ENCODE measurements at regions not wholly inside any gene's neighbourhood (a gene's known extent, or its start where the extent isn't known, plus 50 kb on each side); places are given as distances from the start of the nearest gene placed in this dataset.

DNA sequence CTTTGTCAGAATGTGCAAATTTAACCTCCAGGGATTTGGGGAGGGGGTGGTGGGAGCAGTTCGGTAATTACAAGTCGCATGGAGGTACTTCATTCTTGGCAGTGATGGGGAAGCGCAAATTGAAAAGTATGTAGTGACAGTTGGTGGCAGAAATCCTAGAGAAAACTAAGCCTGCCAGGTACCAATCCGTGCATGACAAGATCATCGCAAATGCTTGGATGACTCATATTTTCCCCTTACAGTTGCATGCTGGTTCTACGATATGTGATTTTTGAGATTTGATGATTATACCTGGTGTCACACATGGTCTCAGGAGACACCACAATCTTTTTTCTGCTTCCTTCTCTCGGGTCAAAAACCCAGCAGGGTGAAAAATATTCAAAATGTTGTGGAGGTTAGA, 479.7 kb upstream of the ID2 start:
- DNase-seq (ENCODE audit: low spot score): no peak
- no peaks in the 10 kb centered on the region for H3K36me3 Mint-ChIP-seq (ENCODE audit: low read depth)
- H3K4me3 Mint-ChIP-seq: no peak overlapping the region
- peaks cover 44% of the 10 kb centered on the region for H3K9me3 Mint-ChIP-seq
- peaks cover 14% of the 10 kb centered on the region for H3K4me1 Mint-ChIP-seq (ENCODE audit: low read depth)
- peak overlapping the region; percentile 61 for H3K27ac Mint-ChIP-seq
- peaks cover 7% of the 10 kb centered on the region for H3K27me3 Mint-ChIP-seq (ENCODE audit: insufficient read depth)
- intact Hi-C loops (cut with micrococcal nuclease): no loop called here

DNA sequence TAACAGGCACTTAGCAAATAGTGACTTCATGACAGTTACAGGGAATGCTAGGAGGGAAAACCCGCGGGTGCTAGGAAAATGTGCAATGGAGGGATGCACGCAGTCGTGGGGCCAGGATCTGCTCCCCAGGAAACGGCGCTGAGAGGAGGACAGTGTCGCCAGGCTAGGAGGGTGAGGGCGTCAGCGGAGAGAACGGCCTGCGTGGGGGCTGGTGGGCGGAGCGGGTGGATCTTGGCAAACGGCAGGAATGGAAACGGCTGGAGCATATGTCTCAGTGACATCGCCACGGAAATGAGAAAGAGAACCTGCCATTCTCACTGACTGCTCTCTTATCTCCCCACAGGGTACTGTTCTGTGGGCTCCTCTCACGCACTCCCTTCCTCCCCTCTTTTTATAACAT, 478.5 kb upstream of the ID2 start:
- H3K27ac Mint-ChIP-seq: no peak overlapping the region
- H3K27me3 Mint-ChIP-seq (ENCODE audit: insufficient read depth): peaks cover 5% of the 10 kb centered on the region
- no peak for DNase-seq (ENCODE audit: low spot score)
- peaks cover 1% of the 10 kb centered on the region for H3K36me3 Mint-ChIP-seq (ENCODE audit: low read depth)
- peaks cover 53% of the 10 kb centered on the region for H3K9me3 Mint-ChIP-seq
- peaks cover 14% of the 10 kb centered on the region for H3K4me1 Mint-ChIP-seq (ENCODE audit: low read depth)
- intact Hi-C loops (cut with micrococcal nuclease): no loop called here
- H3K4me3 Mint-ChIP-seq: no peak overlapping the region

DNA sequence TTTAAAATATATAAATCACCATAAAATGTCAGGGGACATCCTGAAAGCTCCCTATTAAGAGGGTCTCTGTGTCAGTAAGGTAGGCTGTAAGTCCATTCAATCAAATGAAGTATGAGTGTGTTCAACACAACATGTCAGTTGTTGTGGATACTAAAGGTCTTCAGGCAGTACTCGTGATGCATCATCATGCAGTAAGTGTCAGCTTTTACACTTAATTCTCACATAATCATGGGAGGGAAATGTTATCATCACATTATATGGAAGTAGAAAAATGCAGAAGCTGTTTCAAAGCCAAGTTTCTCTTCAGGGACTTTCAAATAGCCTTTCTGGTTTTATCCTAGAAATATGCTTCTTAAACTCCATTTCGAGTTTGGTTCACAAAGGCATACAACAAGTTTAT, 477.1 kb upstream of the ID2 start:
- no peak for DNase-seq (ENCODE audit: low spot score)
- no peak overlapping the region for H3K27ac Mint-ChIP-seq
- H3K4me3 Mint-ChIP-seq: no peak overlapping the region
- peaks cover 14% of the 10 kb centered on the region for H3K4me1 Mint-ChIP-seq (ENCODE audit: low read depth)
- intact Hi-C loops (cut with micrococcal nuclease): no loop called here
- peaks cover 5% of the 10 kb centered on the region for H3K27me3 Mint-ChIP-seq (ENCODE audit: insufficient read depth)
- H3K9me3 Mint-ChIP-seq: peaks cover 55% of the 10 kb centered on the region
- H3K36me3 Mint-ChIP-seq (ENCODE audit: low read depth): peaks cover 1% of the 10 kb centered on the region

DNA sequence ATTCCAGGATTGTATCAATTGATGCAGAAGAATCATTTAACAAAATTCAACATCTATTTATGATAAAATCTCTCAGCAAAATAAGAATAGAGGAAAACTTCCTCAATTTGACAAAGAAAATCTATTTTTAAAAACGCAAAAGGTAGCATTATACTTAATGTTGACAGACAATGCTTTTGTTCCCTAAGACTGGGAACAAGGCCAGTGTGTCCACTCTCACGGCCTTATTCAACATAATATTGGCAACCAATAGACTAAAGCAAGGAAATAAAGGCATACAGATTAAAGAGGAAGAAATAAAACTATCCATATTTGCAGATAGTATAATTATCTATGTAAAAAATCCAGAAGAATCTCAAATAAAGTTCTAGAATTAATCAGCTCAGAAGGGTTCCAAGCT, 472.4 kb upstream of the ID2 start:
- Mint-ChIP-seq H3K4me3 (no peak overlapping the region), H3K9me3 (peaks cover 48% of the 10 kb centered on the region), H3K36me3 (ENCODE audit: low read depth) (peaks cover 9% of the 10 kb centered on the region), H3K27me3 (ENCODE audit: insufficient read depth) (peaks cover 2% of the 10 kb centered on the region), H3K27ac (no peak overlapping the region), H3K4me1 (ENCODE audit: low read depth) (no peaks in the 10 kb centered on the region)
- intact Hi-C loops (cut with micrococcal nuclease): no loop called here
- no peak for DNase-seq (ENCODE audit: low spot score)

DNA sequence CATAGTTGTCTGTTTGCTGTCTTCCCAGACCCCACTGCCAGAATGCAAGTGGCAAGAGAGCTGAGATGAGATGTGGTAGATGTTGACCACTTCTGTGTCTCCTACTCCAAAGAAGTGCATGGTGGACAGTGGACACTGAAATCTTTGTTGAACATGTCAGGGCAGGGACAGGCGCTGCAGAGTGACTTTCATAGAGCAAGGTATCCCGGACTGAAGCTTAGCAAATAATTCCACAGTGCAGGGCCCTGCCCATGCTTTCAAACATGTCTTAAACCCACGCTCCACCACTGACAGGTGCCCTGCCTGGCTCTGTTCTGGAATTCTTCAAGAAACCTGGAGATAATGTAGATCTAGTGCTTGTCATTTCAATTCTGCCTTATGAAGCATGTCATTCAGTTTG, 470.5 kb upstream of the ID2 start:
- peaks cover 6% of the 10 kb centered on the region for H3K27me3 Mint-ChIP-seq (ENCODE audit: insufficient read depth)
- H3K36me3 Mint-ChIP-seq (ENCODE audit: low read depth): peaks cover 9% of the 10 kb centered on the region
- intact Hi-C loops (cut with micrococcal nuclease): no loop called here
- DNase-seq (ENCODE audit: low spot score): no peak
- H3K4me3 Mint-ChIP-seq: no peak overlapping the region
- H3K9me3 Mint-ChIP-seq: peaks cover 44% of the 10 kb centered on the region
- no peak overlapping the region for H3K27ac Mint-ChIP-seq
- no peaks in the 10 kb centered on the region for H3K4me1 Mint-ChIP-seq (ENCODE audit: low read depth)

DNA sequence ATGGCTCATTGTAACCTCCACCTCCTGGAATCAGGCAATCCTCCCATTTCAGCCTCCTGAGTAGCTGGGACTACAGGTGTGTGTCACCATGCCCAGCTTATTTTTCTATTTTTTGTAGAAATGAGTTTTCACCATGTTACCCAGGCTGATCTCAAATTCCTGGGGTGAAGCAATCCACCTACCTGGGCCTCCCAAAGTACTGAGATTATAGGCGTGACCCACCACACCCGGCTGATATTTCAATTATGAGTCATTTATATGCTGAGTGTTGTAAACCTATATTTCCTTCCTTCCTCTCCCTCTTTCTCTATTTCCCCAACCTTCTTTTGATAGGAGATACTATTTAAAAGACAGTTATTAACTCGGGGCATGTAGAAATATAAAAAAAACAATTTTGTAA, 469.6 kb upstream of the ID2 start:
- Mint-ChIP-seq H3K27me3 (ENCODE audit: insufficient read depth) (peaks cover 6% of the 10 kb centered on the region), H3K27ac (no peak overlapping the region), H3K4me1 (ENCODE audit: low read depth) (no peaks in the 10 kb centered on the region), H3K4me3 (no peak overlapping the region), H3K9me3 (peaks cover 35% of the 10 kb centered on the region), H3K36me3 (ENCODE audit: low read depth) (peaks cover 9% of the 10 kb centered on the region)
- intact Hi-C loops (cut with micrococcal nuclease): no loop called here
- DNase-seq (ENCODE audit: low spot score): no peak

DNA sequence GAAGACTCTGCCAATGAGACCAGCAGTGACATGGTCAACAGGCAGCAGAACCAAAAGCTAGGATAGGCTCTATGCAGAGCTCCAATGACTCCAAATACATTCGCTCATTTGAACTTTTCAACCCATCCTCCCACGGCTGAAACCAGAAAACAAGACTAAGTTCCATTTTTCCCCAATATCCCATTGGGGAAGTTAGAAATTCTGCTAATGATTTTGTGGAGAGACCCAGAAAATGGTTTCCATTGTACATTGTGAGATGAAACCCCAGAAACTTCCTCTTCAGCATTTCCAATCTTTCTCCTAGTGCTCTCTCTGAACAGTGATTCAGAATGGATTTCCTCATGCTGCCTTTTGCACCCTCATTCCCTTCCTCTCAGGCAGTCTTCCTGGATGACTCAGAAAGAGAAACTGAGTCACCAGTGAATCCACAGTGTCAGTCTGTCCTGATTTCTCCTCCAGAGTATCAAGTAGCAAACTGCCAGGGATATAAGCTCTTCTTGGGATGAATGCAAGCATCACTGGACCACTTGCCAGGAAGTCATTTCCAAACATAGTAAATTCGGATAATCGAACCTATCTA, 467.7 kb upstream of the ID2 start:
- intact Hi-C loops (cut with micrococcal nuclease): no loop called here
- Mint-ChIP-seq H3K4me3 (no peak overlapping the region), H3K36me3 (ENCODE audit: low read depth) (peaks cover 10% of the 10 kb centered on the region), H3K9me3 (peaks cover 20% of the 10 kb centered on the region), H3K4me1 (ENCODE audit: low read depth) (no peaks in the 10 kb centered on the region), H3K27ac (no peak overlapping the region), H3K27me3 (ENCODE audit: insufficient read depth) (peaks cover 6% of the 10 kb centered on the region)
- no peak for DNase-seq (ENCODE audit: low spot score)

DNA sequence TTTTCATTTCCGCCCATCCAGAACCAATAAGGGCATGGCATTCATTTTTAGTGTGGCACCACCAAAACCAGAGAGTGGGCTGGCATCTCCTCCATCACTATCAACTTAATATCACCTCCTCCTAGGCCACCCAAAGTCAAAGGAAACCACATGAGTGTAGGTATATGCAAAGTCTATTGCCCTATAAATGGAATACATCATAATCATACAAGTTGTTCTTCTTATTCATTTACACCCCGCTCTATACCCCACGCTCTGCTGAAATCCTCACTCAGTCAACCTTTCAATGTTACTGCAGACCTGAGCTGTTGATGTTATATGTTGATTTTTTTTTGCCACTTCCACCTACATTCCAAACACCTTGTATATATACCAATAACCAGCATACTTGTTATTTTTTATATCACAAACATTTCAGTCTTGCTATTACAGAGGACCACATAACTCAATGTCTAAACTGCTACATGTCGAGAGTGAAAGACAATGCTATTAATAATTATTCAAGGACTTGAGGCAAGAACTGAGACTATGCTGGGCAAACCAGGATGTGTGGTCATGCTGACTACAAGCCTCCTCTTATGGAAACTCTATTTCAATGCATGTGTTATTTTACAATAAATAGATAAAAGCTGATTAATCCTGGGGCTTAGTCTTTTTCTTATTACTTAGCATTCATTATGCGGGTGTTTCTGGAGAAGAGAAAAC, 466.5 kb upstream of the ID2 start:
- no peak overlapping the region for H3K4me3 Mint-ChIP-seq
- H3K9me3 Mint-ChIP-seq: peaks cover 10% of the 10 kb centered on the region
- no peaks in the 10 kb centered on the region for H3K4me1 Mint-ChIP-seq (ENCODE audit: low read depth)
- intact Hi-C loops (cut with micrococcal nuclease): no loop called here
- H3K36me3 Mint-ChIP-seq (ENCODE audit: low read depth): peaks cover 5% of the 10 kb centered on the region
- no peak for DNase-seq (ENCODE audit: low spot score)
- H3K27ac Mint-ChIP-seq: no peak overlapping the region
- H3K27me3 Mint-ChIP-seq (ENCODE audit: insufficient read depth): peaks cover 6% of the 10 kb centered on the region

DNA sequence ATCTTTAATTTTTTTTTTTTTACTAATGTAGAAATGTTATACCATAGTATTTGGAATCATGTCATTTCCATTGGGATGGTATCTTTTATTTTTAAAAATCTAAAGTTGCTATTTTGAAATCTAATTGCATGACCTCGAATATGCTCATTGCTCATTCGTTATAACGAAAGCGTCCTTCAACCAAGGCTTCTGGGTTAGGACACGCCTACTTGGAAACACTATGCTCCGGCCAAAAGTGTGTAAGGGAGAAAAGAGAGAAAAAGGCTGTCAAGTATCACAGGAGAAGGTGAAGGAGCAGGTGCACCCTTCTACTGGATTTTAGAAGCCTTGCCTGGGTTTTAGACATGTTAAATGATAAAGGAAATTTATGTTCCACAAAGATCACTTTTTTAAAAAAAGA, 465.9 kb upstream of the ID2 start:
- no peak for DNase-seq (ENCODE audit: low spot score)
- no peaks in the 10 kb centered on the region for H3K4me1 Mint-ChIP-seq (ENCODE audit: low read depth)
- intact Hi-C loops (cut with micrococcal nuclease): no loop called here
- no peak overlapping the region for H3K27ac Mint-ChIP-seq
- peaks cover 9% of the 10 kb centered on the region for H3K27me3 Mint-ChIP-seq (ENCODE audit: insufficient read depth)
- peaks cover 5% of the 10 kb centered on the region for H3K36me3 Mint-ChIP-seq (ENCODE audit: low read depth)
- H3K4me3 Mint-ChIP-seq: no peak overlapping the region
- peaks cover 10% of the 10 kb centered on the region for H3K9me3 Mint-ChIP-seq

DNA sequence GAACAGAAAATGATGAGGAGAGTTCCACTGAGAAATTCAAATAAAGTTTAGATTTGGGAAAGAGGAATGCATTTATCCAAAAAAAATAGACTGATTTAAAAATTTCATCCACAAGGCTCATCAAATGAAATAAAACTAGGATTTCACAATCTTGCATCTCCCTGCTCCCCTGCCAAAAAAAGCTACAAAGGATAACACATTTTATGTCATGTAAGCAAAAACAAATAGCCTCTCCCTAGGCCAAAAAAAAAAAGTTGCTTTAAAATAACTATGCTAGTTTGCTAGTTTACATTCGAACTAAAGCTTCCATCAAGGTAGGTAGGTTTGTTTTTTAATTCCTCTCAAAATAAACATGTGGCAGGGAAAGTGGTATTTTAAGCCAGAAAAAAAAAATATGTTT, 465.5 kb upstream of the ID2 start:
- intact Hi-C loops (cut with micrococcal nuclease): no loop called here
- H3K4me3 Mint-ChIP-seq: no peak overlapping the region
- no peaks in the 10 kb centered on the region for H3K4me1 Mint-ChIP-seq (ENCODE audit: low read depth)
- no peak for DNase-seq (ENCODE audit: low spot score)
- H3K27me3 Mint-ChIP-seq (ENCODE audit: insufficient read depth): peaks cover 10% of the 10 kb centered on the region
- H3K27ac Mint-ChIP-seq: no peak overlapping the region
- peaks cover 9% of the 10 kb centered on the region for H3K9me3 Mint-ChIP-seq
- H3K36me3 Mint-ChIP-seq (ENCODE audit: low read depth): peaks cover 5% of the 10 kb centered on the region

DNA sequence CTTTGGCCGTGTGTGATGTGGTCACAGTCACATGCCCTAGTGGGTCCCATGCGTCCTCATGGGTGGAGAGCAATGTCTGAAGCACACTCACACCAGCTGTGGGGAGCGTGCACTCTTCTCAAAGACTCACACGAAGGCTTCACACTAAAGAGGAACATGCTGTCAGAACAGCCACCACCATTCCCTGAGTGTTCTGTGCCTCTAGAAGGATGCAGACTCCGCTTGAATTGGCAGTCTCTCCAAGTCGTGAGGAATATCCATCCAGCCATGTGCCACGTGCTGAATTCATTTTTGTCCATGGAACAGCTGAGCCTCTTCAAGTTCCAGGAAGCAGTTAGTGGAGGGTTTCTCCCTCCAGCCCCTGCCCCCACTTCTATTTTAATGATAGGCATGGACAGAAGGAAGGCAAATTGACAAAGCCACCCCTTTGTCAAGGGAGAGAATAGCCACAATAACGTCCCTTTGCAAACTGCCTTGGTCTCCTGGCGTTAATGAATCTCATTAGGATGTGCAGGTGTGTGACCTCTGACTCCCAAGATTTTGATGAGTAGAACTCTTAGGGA, 464.3 kb upstream of the ID2 start:
- intact Hi-C loops (cut with micrococcal nuclease): no loop called here
- H3K27me3 Mint-ChIP-seq (ENCODE audit: insufficient read depth): peaks cover 10% of the 10 kb centered on the region
- no peaks in the 10 kb centered on the region for H3K4me1 Mint-ChIP-seq (ENCODE audit: low read depth)
- no peaks in the 10 kb centered on the region for H3K9me3 Mint-ChIP-seq
- DNase-seq (ENCODE audit: low spot score): no peak
- H3K4me3 Mint-ChIP-seq: no peak overlapping the region
- peaks cover 2% of the 10 kb centered on the region for H3K36me3 Mint-ChIP-seq (ENCODE audit: low read depth)
- no peak overlapping the region for H3K27ac Mint-ChIP-seq

DNA sequence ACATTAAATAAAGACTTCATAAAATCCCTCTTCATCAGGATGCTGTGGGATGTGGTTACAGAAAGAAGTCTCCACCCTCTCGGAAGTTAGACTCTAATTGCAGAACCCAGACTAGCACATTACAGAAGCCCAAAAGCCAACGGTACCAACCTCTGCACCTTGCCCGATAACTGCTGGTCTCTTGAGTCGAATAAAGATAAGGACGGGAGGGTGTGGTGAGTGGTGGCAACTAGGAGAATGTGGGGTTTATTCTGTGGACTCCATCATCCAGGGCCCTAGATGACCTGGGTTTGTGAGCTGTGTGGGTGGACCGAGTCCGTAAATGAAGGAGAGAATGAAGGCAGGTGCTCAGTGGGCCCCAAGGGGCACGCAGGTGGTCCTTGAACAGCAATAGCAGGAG, 462.8 kb upstream of the ID2 start:
- intact Hi-C loops (cut with micrococcal nuclease): no loop called here
- peaks cover 12% of the 10 kb centered on the region for H3K27me3 Mint-ChIP-seq (ENCODE audit: insufficient read depth)
- H3K27ac Mint-ChIP-seq: no peak overlapping the region
- H3K4me1 Mint-ChIP-seq (ENCODE audit: low read depth): no peaks in the 10 kb centered on the region
- no peak overlapping the region for H3K4me3 Mint-ChIP-seq
- DNase-seq (ENCODE audit: low spot score): no peak
- H3K36me3 Mint-ChIP-seq (ENCODE audit: low read depth): peaks cover 4% of the 10 kb centered on the region
- H3K9me3 Mint-ChIP-seq: no peaks in the 10 kb centered on the region

DNA sequence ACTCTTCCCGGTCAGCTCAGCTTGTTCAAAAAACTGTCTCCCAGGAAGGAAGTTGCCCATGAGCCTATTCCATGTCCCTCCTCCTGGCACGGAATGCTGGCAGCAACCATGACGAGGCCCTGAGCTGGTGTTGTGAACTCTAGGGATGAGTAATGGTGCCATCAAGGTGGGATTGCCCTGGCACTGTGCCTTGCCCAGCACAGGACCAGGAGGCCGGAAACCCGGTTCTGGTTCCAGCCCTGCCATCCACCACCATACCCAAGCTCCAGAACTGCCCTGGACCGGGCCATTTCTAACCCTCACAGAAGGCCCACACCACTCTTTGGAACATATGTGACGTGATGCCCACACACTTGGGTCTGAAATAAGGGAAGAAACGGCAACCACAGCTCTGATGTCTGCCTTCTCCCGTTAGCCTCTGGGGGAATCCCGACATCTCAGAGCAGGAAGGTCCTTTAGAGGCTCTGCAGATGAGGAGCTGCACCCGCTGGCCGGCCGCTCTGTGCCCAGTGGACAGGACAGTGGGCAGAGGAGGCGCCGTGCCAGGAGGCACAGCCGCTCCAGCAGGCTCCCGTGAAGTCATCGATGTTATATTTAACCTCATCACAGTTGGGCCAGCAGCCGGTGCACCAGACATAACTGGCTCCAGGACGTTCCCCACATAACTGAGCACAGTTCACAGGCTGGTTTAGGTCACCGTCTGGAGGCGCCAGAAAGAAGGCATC, 462.1 kb upstream of the ID2 start:
- no peak for DNase-seq (ENCODE audit: low spot score)
- Mint-ChIP-seq H3K4me3 (no peak overlapping the region), H3K9me3 (no peaks in the 10 kb centered on the region), H3K27me3 (ENCODE audit: insufficient read depth) (peaks cover 12% of the 10 kb centered on the region), H3K27ac (no peak overlapping the region), H3K36me3 (ENCODE audit: low read depth) (peaks cover 4% of the 10 kb centered on the region), H3K4me1 (ENCODE audit: low read depth) (no peaks in the 10 kb centered on the region)
- intact Hi-C loops (cut with micrococcal nuclease): no loop called here

All from activated T-helper 1 cell treated with anti-CD3 and anti-CD28 coated beads, Interleukin-12 subunit alpha, Interleukin-12 subunit beta, Interleukin-2, Interleukin-4 antibody, amounts not matched to agents 30 ng/mL and 10 ng/mL and 1 ng/mL, durations not matched to agents 14 hours and 24 hours and 36 hours (primary cell).